ENCODE measurements at regions not wholly inside any gene's neighbourhood (a gene's known extent, or its start where the extent isn't known, plus 50 kb on each side); places are given as distances from the start of the nearest gene placed in this dataset.
"Not testable (repeated sequence)": the region's sequence is repeated elsewhere in the genome, so short reads cannot be mapped to it uniquely, and the experiment has no call there.

DNA sequence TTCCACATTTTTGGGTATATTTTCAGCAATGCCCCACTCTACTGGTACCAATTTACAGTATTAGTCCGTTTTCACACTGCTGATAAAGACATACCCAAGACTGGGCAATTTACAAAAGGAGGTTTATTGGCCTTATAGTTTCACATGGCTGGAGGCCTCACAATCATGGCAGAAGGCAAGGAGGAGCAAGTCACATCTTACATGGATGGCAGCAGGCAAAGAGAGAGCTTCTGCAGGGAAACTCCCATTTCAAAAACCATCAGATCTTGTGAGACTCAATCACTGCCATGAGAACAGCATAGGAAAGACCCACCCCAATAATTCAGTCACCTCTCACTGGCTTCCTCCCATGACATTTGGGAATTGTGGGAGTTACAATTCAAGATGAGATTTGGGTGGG is 722.9 kb downstream of the NTRK3 start:
- TF ChIP-seq, protein P1, sequence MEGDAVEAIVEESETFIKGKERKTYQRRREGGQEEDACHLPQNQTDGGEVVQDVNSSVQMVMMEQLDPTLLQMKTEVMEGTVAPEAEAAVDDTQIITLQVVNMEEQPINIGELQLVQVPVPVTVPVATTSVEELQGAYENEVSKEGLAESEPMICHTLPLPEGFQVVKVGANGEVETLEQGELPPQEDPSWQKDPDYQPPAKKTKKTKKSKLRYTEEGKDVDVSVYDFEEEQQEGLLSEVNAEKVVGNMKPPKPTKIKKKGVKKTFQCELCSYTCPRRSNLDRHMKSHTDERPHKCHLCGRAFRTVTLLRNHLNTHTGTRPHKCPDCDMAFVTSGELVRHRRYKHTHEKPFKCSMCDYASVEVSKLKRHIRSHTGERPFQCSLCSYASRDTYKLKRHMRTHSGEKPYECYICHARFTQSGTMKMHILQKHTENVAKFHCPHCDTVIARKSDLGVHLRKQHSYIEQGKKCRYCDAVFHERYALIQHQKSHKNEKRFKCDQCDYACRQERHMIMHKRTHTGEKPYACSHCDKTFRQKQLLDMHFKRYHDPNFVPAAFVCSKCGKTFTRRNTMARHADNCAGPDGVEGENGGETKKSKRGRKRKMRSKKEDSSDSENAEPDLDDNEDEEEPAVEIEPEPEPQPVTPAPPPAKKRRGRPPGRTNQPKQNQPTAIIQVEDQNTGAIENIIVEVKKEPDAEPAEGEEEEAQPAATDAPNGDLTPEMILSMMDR (conservative IDR thresholded peaks at IDR 0.05 in 1 of 2, IDR thresholded peaks at IDR 0.05 in 1 of 2; ENCODE audit: low read depth in 1 of 2, low read length in 2 of 2): not testable (repeated sequence)
- not testable (repeated sequence) for TF ChIP-seq EZH2 (IDR thresholded peaks at IDR 0.05; ENCODE audit: low read length, missing control alignments)
